GM13976 (cell line): ENCODE measurements at regions not wholly inside any gene's neighbourhood (a gene's known extent, or its start where the extent isn't known, plus 50 kb on each side); places are given as distances from the start of the nearest gene placed in this dataset.
"Not testable (repeated sequence)": the region's sequence is repeated elsewhere in the genome, so short reads cannot be mapped to it uniquely, and the experiment has no call there.

Source experiments
- DNase-seq: peaks from one replicate; pipeline ENCODE4 v3.0.0; 2012; ENCODE audit warnings: low spot score
- in situ Hi-C: fragments of 300-500 bp; cut with MboI; formaldehyde crosslinking; loops from one replicate; pipeline ENCODE4 v1.12.0; 2022; ENCODE audit warnings: low sequenced_read_pairs, mixed read lengths, inconsistent platforms; ENCODE audit not compliant: unreplicated experiment
- TF ChIP-seq, protein P1 (sequence below): IDR thresholded peaks from 2 replicates; pipeline ENCODE4 v1.5.1; 2012; ENCODE audit warnings: borderline replicate concordance, mild to moderate bottlenecking; ENCODE audit not compliant: insufficient read depth; ENCODE audit errors: extremely low read depth, missing control alignments, control extremely low read depth

GRCh38 chr11:22522225-22522624 is 103.4 kb downstream of the FANCF start:
- TF ChIP-seq, protein P1, sequence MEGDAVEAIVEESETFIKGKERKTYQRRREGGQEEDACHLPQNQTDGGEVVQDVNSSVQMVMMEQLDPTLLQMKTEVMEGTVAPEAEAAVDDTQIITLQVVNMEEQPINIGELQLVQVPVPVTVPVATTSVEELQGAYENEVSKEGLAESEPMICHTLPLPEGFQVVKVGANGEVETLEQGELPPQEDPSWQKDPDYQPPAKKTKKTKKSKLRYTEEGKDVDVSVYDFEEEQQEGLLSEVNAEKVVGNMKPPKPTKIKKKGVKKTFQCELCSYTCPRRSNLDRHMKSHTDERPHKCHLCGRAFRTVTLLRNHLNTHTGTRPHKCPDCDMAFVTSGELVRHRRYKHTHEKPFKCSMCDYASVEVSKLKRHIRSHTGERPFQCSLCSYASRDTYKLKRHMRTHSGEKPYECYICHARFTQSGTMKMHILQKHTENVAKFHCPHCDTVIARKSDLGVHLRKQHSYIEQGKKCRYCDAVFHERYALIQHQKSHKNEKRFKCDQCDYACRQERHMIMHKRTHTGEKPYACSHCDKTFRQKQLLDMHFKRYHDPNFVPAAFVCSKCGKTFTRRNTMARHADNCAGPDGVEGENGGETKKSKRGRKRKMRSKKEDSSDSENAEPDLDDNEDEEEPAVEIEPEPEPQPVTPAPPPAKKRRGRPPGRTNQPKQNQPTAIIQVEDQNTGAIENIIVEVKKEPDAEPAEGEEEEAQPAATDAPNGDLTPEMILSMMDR, result no peak
- in situ Hi-C loops, result no loop called here
- no peak for DNase-seq

DNA sequence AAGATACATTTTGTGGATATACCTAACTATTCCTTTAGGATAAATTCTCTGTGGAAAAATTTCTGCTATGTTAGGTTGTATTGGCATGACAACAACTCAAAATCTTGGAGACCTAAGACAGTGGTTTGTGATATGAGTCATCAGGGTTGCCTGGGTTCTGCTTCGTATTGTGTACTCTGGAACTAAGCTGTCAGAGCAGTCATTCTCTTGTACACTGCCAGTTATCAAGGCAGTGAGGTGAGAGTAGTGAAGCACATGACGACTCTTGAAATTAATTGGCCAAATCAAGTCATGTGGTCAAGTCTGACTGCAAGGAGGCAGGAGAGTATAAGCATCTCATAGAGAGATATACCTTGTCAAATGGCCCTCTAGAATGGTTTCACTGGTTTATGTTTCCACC is 104.4 kb downstream of the FANCF start:
- TF ChIP-seq, protein P1, result no peak
- no peak for DNase-seq
- in situ Hi-C loops, result no loop called here

DNA sequence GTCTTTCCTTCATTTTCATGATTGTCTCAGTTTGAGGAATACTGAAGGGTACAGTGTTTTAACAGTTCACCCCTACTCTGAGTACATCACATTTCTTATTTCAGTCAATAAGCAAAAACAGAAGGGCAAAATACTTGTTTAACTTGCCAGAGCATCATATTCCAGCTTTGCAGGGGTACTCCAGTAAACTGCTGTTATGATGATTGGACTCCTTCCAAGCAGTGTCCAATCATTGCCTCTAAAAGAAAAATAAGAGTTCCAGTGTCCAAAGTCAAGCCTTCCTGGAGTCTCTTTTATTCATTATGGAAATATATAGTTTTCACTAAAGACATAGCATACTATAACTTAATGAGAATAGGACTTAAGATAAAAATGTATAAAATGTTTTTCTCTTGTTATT is 105.1 kb downstream of the FANCF start:
- in situ Hi-C loops, result no loop called here
- no peak for DNase-seq
- TF ChIP-seq, protein P1, result no peak

- in situ Hi-C loops, DNase-seq: not testable (repeated sequence)
Observed at GRCh38 chr11:22518344-22518743, 107.3 kb downstream of the FANCF start.

DNA sequence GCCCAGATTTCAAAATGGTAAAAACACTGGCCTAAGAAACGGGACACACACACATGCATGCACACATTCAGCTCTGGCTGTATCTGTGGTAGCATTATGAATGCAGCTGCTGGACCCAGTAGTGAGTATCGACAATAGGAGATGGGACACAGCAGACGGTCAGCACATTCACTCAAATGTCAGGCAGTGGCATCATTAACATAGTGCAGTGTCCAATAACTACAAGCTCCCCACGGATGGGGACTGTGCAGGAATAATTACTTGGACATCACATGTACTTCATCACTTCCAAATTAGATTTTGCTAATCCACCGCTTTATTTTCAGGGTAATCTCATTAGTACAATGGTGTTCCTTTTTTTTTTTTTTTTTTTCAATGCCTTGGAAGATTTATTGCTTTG is 109.5 kb downstream of the FANCF start:
- TF ChIP-seq, protein P1, result no peak
- no peak for DNase-seq
- in situ Hi-C loops, result no loop called here

- DNase-seq, result no peak
- TF ChIP-seq, protein P1, result no peak
- in situ Hi-C loops, result no loop called here
Observed at GRCh38 chr11:22512457-22512856, 113.2 kb downstream of the FANCF start.

DNA sequence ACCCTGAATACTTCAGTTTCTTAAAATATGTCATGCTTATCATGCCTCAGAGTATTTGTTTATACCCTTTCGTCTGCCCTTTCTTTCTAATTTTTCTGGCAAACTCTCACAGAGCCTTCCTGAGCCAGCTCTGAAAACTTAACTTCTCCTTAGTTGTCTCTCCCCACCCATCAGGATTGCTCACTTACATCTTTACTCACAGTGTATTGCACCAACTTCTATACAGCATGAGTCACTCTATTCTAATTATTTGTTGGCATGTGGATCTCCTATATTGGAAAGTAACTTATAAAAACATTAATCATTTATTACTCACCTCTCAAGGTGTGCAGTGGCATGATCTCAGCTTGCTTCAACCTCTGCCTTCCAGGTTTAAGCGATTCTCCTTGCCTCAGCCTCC is 114.9 kb downstream of the FANCF start:
- DNase-seq, result no peak
- TF ChIP-seq, protein P1, result no peak
- in situ Hi-C loops, result no loop called here
